Heart left ventricle (tissue), 13 donors: ENCODE measurements at regions not wholly inside any gene's neighbourhood (a gene's known extent, or its start where the extent isn't known, plus 50 kb on each side); places are given as distances from the start of the nearest gene placed in this dataset.

ENCODE experiments used
- CTCF ChIP-seq, 12 donors: fragments of 200-600 bp; sonication (generic) in 4 of 12; IDR thresholded peaks; one replicate each; pipeline versions ENCODE4 v1.5.0 to v1.8.0; 2018 to 2022; ENCODE audit warnings: antibody characterized with exemption in 12 of 12, mild to moderate bottlenecking in 5 of 12
- POLR2A ChIP-seq, 2 donors: fragments of 450-650 bp; IDR thresholded peaks; one replicate each; pipeline ENCODE4 v1.6.1; 2017; ENCODE audit warnings: antibody characterized with exemption in 2 of 2, mild to moderate bottlenecking in 2 of 2, moderate library complexity in 2 of 2
- donor health status: ischemic (EF 13 %, LVEDD 7.1; RV severe dilation, severe dysfunction).
- donor health status: DM: no; HTN: yes; CAD: no.
- donor health status: DM: no; HTN: no; CAD: no.
- donor health status: ischemic (EF 25% LVEDD 6.9; RV normal size, moderate dysfunction).
- donor health status: ischemic (EF 25% LVEDD 5.7; RV mildly dilated, moderate dysfunction).
- donor health status: ischemic (EF 35%, LVEDD 5.7; RV mildly dilated, moderate dysfunction).
- donor health status: nonischemic (EF 11% LVEDD 7.7; RV severe dilation, severe dysfunction).
- donor health status: DM: yes; HTN: yes; CAD: no.
- donor health status: PGD.
- donor health status: ischemic (EF 29% LVEDD 5.4; RV normal size, mild dysfunction).
- donor health status: nonischemic (EF 23%, LVEDD 6.1; RV moderate dilation, normal function).

- TF ChIP-seq CTCF (IDR thresholded peaks at IDR 0.05) = no peak
- no peak for TF ChIP-seq POLR2A (IDR thresholded peaks at IDR 0.05)
Observed at GRCh38 chr1:38523568-38523939, 336.0 kb downstream of the RRAGC start.
